Fibroblast of gingiva (primary cell): ENCODE measurements at regions not wholly inside any gene's neighbourhood (a gene's known extent, or its start where the extent isn't known, plus 50 kb on each side); places are given as distances from the start of the nearest gene placed in this dataset.

Experiments used
- DNase-seq: peaks from one replicate; pipeline ENCODE4 v3.0.0-alpha.2; 2011; ENCODE audit warnings: low read depth

DNA sequence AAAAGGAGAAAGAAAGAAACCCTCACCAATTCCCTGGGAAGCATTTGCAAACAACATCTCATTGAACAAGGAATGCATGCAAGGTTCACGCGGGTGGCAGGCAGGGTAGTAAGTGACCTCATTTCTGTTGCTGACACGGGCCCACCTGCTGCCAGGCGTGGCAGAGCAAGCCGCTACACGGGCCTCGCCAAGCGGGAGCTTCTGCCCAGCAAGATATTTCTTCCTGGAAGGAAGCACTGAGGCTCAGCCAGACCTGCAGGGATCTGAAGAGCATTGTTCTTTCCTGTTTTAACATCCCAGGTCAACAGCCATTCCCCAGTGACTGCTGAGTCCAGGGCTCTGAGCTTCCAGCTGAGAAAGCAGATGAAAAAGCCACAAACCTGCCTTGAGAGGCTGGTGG is 91.9 kb upstream of the IGSF21 start:
- DNase-seq, result no peak

DNA sequence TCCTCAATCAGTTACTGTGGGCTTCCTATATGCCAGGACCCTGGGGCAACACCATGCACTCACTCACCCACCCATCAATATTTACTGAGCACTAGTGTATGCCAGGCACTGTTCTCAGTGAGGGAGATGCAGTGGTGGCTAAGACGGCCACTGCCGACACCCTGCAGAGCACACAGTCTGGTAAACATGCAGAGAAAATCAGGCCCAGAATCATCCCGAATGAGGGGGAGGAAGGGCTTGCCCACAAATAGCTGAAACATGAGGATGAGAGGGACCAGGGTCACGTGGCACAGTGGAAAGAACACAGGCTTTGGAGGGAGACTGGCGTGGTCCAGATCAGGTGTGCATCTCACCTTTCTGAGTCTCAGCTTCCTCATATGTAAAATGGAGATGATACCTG is 89.2 kb upstream of the IGSF21 start:
- DNase-seq, result no peak

DNA sequence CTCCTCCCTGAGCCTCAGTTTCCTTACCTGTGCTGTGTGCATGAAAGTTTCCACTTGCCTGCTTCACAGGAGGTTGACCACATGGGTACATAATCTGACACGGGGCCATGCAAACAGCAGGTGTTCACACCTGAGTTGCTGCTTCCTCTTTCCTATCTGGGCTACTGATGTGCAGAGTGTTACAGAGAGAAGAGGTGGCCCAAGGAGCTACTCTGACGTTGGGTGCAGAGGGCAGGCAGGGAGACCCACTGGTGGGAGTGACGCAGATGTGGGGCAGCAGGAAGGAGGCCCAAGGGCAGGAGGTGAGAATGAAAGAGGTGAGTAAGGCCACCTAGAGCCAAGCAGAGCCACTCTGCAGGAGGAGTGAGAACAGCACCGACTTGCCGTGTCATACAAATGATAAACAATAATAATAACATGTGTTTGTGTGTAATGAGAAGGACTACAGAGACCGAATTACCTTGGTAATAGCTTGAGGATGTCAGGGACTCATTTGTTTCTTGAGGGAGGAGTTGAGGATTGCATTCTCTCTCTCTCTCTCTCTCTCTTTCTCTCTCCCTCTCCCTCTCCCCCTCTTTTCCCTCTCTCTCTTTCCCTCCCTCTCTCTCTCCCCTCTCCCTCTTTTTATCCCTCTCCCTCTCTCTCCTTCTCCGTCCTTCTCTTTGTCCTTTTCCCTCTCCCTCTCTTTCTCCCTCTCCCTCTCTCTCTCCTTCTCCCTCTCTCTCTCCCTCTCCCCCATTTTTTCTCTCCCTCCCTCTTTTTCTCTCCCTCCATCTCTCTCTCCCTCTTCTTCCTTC is 87.4 kb upstream of the IGSF21 start:
- no peak for DNase-seq

DNA sequence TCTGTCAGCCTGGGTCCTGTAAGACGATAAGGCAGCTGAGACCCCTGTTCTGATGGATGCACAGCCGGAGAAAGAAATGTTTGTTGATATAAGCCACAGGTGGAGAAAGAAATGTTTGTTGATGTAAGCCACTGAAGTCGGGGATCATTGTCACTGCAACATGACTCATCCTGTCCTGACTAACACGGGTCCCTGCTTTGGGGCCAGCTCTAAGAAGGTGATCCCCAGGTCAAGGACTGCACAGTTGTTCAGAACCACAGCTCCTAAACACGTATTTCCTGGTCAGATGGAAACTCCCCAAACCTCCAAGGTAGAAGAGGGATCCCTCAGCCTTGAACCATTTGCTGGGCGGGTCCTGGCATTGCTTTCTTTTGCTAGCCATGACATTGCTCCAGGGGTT is 86.4 kb upstream of the IGSF21 start:
- DNase-seq, result no peak

DNA sequence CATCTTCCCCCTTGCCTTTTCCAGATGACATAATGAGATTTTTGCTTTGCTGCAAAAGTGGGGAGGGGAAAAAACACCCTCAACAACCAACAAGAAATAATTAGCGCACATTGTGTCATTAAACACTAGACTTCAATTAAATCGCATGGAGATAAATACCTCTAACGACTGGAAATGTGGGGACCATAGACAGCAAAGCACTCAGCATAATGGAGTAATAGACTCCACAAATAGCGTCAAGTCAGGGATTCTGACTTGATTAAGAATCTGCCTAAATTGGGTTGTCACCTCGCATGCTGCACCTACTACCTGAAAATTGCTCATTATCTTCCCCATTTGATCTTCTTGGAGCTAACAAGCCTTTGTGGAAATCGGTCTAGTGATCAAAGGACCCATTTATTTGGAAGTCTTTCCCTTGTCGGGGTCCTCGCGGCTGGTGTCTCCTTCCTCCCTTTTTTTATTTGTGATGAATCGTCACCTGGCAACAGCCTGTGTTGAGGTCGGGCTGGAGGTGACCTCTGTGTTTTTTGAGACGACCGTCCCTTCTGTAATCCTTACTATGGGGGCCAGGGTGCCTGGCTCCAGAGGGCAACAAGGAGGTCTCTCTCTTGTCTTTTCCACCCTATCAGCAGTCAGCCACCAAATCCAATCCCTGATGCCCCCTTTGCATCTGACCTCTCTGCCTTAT is 75.3 kb upstream of the IGSF21 start:
- no peak for DNase-seq

DNA sequence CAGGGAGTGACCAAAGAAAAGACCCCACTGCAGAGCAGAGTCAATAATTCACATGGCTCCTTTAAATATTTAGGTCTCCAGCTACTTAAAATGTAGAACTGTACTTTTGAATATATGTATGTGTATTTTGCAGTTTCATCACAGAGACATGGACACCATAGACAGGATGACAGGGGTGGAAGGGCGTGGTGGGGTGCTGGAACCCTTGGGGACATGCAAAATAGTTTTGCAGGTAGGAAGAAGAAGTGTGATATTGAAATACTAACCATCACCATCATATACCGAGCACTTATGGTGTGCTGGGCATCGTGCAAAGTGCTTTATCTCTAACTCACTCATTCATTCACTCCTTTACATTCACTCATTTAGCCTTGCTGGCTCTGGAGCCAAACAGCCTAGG is 72.5 kb upstream of the IGSF21 start:
- DNase-seq, result no peak

DNA sequence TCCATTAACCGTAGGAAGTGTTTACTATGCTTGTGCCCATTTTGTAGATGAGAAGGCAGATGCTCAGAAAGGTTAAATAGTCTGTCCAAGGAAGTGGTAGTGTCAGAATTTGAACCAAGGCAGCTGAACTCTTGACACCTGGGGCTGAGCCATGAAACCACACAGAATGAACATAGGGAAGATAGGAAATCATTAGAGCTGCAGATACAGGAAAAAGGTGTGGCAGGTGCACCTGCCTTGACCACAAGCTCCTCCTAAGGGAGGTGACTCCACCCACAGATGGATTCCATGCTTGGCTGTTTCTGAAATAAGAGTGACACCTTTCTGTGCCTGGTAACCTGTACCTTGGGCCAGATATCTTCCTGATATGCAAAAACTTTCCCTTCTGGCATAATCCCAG is 69.9 kb upstream of the IGSF21 start:
- no peak for DNase-seq

DNA sequence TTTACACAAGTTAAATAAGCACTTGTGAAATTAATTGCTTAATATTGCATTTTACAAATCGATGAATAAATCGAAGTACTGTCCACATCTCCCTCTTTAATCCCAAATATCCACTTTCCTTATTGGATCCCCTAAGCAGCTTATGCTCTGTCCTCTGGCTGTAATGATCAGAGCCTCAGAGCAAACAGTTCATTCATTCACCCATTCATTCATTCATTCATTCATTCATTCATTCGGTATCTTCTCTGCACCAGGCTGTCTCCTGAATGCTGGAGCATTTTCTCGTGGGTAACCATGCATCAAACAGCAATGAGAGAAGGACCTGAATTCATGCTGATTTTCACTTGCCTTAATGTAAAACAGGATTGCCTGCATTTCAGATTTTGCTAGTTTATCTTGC is 69.5 kb upstream of the IGSF21 start:
- no peak for DNase-seq

DNA sequence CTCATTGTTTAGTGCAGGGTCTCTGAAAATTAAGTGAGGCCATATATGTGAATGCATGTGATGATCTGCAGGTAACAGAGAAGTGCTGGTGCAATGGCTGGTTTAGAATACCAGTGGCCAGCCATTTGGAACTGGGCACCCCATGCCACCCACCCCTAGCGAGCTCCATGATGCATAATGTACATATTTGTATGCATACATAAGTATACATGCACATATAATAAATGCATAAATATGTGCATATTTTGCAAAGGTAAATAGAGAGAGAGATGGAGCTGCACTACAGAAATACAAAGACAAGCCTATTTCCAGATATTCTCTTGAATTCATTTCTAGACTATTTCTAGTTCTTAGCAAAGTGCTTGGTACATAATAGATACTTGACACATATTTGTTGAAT is 68.5 kb upstream of the IGSF21 start:
- no peak for DNase-seq

DNA sequence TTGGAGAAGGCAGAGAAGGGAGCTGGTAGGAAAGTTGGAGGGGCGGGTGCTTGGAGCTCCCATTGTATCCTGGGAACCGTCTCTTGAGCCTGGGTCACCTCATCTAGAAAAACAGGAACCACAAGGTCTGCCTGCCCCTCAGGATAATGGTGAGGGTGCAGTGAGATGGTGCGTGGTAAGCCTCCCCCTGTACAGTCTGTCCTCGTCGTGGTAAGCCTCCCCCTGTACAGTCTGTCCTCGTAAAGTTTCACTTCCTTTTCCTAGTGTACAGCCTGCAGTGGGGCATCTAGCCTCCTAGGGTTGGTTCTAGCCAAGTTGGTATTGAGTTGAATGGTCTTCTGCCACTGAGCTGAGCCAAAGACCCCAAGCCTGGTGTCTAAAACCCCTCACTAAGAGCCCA is 66.5 kb upstream of the IGSF21 start:
- no peak for DNase-seq

DNA sequence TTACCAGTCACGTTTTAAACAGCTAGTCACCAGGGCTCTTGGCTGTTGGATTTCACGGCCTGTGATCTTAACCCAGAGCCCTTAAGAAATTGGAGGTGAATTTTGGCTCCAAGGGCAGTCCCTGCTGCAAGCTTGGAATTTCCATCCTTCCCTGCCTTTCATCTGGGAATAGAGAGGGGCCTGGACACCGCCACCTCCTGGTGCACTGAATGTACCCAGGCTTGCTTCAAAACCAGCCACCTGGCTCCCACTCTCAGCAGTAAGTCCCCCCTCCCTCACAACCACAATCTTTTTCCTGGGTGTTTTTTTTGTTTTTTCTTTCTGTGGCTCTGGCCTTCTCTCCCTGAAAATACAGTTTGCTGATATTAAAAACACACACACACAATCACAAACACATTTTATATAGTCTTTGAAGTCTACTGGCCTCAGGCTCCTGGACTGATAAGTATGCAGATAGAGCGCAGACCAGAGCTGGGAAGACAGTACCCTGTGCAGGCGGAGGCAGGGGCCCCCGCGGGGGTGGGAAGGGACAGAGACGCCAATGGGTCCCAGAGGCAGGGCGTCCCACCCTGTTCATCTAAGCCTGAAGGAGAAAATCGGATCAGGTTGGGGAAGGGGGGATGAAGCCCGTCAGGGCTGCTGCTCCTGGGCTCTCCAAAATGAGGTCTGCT is 65.8 kb upstream of the IGSF21 start:
- DNase-seq, result no peak

DNA sequence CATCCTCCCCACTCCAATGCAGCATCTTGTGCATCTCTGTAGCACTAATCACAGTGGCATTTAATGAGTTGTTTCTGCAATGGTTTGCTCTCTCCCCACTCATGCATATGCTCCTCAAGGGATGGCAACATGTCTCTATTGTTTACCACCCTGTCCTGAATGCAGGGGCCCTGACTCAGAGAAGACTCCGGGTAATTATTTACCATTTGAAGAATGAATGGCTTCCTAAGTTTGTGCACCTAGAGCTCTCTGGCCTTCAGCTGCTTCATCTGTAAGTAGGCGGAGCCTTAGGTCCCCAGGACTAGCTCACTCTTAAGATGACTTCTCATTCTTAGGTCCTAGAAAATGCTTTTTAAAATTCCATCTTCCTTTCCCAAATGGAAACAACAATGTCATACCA is 63.7 kb upstream of the IGSF21 start:
- no peak for DNase-seq

DNA sequence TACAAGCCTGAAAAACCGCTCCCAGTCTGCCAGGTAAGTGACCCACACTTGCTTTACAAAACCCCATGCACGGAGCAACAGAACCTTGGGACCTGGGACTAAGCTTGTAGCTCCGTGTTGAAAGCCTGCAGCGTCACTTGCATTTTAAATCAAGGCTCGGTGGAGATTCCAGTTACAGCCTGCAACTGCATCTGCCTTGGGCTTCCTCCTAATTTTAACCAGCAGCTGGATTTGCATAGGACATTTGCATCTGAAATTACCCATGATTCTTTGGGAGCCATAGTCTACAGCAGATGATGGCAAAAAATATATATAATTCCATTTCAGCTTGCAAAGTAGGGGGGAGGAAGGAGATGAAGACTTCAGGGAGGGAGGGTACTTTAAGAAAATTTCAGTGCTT is 62.4 kb upstream of the IGSF21 start:
- no peak for DNase-seq

DNA sequence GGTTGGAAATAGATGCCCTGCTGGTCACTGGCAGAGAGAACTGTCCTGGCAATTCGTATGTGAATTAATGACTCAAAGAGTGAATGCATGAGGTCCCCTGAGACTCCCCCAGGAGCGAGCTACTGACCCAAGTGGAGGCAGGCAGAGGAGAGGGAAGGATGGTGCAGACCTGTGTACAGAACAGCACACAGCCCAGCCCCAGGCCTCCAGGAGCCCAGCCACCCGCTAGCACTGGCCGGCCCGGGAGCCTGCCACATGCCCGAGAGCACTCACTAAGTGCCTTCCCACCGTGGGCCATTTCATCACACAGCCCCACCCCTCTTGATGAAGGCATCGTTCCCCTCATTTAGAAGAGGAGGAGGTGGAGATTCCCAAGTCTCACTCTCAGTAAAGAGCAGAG is 62.0 kb upstream of the IGSF21 start:
- DNase-seq, result no peak

DNA sequence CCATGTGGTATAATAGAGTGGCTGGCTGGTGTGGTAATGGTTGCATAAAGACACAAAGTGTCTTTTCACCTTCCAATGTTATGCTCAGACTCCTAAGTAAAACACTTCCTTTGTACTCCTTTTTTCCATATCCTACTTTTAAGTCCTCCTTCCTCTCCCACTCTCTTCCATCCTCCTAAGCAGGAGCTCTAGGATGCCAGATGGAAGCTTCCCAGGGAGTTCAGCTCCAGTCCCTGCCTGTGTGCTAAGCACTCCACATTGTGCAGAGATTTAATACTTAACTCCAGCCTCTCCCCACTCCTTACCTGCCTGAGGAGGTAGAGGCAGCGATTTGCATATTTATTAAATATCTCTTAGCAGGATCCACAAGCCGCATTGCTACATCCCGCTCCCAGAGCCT is 60.5 kb upstream of the IGSF21 start:
- no peak for DNase-seq

DNA sequence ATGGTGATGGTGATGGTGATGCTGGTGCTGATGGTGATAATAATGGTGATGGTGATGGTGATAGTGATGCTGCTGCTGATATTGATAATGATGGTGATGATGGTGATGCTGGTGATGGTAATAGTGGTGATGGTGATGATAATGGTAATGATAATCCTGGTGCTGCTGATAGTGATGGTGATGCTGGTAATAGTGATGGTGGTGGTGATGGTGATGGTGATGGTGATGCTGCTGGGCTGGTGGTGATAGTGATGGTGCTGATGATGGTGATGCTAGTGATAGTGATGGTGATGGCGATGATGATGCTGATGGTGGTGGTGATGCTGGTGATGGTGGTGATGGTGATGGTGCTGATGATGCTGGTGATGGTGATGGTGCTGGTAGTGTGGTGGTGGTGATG is 58.4 kb upstream of the IGSF21 start:
- DNase-seq, result no peak

DNA sequence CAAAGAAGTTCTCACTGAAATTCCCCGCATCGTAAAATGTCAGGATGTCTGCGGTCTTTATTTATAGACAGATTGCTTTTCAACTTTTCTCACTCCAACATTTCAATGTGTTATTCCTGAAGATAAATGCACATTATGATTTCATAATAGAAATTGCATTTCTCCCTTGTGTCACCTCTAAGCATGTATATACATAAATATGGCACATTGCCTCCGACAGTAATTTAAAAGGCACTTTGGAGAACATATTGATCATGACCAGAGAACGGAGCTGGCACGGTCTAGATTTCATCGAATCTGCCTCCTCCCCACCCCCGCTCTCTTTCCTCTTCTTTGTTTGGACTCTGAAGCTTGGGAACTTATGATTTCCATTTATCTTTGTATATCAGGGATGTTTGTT is 54.9 kb upstream of the IGSF21 start:
- no peak for DNase-seq

DNA sequence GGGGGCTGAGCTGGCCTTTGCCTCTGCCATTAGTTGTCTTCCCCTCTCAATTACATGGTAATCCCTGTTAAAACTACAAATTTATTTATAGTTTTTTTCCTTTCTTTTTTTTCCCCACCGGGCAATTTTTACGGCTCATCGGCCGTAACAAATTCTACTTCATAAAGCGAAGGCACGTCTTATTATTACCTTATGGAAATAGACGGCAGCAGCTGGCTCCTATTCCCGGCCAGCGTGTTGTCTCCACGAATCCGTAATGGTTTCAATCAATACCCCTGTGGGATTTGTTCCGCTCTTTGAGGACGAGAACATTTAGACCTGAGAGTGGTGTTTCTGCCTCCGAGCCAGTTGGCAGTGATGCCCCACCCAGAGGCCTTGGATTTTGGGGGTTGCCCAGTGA is 52.4 kb upstream of the IGSF21 start:
- no peak for DNase-seq

DNA sequence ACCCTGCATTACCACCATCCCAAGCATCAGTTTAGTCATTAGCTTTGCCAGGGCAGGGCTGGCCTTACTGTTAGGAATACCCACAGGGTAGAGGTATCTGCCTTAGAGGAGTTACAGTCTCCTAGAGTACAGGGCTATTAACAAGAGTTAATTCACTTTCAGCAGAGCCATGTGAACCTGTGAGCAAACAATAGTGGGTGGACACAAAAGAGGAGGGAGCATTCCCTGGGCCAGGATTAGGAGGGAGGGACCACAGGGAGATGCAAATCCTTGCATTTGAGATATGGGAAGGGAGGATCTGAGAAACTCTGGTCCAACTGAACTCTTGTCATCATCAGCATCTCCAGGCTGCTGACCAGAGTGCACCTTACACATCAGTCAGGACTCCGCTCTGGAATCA is 51.1 kb upstream of the IGSF21 start:
- no peak for DNase-seq

DNA sequence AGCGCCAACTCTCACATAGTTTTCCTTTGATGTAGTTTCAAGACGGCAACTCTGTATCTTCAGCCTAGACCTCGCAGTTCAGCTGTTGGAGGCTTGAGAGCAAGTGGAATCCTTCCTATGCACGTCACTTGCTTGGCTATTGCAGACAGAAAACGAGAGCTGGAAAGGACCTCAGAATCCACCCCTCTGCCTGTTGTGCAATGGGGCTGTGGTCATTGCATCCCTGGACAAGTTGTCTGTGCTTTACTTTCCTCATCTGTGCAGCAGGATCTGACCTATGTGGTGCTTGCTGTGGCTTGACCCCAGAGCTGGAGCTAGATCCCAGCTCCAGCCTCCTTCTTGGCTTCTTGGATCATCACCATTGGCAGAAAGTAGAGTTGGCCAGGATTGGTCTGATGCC is 50.0 kb upstream of the IGSF21 start:
- DNase-seq, result no peak
